Mesenteric fat pad (tissue), 1 donor: ENCODE measurements at regions not wholly inside any gene's neighbourhood (a gene's known extent, or its start where the extent isn't known, plus 50 kb on each side); places are given as distances from the start of the nearest gene placed in this dataset. TPM values are rescaled to one million over a fixed set of nuclear protein-coding genes. Genes with fewer than 3 reads are reported as not detected.
"Not testable (repeated sequence)": the region's sequence is repeated elsewhere in the genome, so short reads cannot be mapped to it uniquely, and the experiment has no call there.

Source experiments
- DNase-seq: peaks from one replicate; pipeline ENCODE4 v3.0.0-alpha.2; 2020; ENCODE audit warnings: low spot score
- microRNA-seq: library from miRNA; unstranded; fragments of <30 nt; microRNA quantifications from one replicate; pipeline ENCODE4 v1.2.0, GENCODE V29; 2020; ENCODE audit warnings: borderline number of aligned reads
- donor health status: DM: yes; HTN: yes; CAD: no.

DNA sequence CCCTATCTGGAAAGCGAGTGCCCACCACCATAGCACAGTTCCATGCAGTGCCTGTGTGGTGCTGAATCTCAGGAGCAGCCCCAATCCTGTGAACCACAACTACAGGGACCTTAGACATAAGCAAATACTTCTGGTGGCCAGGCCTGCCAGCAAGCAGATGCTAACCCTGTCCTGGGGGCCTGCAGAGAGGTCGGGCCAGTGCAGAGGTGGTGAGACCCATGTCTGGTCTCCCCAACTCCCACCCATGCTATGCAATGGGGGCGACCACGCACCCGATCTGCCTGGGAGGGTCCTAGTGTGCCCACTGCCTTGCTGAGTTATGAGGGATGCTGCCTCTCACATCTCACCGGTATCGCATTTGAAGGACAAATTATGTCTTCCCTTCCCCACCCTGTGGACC is 151.6 kb upstream of the ZNF337 start:
- no peak for DNase-seq

DNA sequence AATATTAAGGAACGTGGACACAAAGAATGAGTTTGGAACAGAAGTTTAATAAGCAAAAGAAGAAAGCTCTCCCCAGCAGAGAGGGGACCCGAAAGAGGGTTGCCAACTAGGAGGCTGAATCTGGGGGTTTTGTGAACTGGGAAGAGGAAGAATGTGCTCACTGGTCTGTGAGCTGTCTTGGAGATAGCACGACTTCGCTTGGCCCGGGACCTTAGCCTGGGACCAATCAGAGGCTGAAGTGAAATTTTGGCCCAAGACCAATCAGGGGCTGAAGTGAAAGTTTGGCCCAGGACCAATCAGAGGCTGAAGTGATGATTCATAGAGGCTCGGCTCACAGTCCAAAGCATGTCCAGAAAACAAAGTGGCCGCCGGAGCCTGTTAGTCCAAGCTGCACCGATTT is 148.0 kb upstream of the ZNF337 start:
- not testable (repeated sequence) for DNase-seq

DNA sequence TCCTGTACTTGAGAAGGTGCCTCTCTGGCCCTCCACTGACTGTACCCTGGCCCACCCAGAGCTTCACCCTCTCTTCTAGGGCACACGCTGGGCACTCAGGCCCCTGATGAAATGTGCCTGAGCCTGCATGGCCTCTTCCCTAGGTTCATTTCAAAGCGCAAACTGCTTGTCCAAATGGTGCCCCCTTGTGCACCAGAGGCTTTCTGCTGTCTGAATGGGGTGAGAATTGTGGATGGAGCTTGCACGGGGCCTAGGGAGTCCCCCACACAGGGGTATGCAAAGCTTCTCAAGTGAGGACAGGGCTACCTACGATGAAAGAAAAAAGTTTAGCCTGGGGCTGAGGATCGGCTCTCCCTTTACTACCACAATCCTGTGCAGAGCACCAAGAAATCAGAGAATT is 116.9 kb upstream of the ZNF337 start:
- DNase-seq: not testable (repeated sequence)

DNA sequence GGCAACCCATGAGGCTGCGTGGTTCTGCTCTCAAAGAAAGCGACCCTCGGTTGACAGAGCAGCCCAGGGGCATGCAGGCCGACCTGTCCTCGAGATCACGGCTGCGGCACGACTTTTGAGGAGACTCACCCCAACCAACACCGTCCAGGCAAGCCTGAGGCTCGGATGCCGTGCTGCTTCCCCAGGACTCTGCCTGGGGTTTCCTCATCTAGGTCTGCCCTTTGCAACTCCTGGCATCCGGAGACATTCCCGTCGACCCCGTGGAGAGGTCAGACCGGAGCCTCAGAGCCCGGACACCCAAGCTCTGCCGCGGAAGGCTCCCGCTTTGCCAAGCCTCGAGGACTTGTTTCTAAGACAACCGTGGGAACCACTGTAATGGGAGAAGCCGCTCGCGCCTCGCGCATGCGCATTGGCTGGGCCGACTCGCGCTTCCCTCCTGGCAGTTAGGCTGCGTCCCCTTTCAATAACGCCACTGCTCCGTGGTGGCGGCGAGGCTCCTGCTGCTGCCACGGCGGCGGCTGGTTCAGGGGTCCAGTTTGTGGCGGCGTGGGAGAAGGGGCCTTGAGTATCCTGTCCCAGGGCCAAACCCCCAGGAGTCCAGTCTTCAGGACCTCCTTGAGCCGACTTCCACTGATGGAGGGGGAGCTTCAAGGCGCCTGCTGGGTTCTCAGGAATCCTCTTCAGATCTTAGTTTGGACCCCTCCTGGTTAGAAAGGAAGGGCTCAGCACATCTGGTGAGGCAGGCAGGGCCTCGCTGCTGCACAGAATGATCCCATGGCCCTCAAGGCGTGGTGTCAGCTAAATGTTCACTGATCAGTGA is 101.7 kb upstream of the ZNF337 start:
- DNase-seq: not testable (repeated sequence)

DNA sequence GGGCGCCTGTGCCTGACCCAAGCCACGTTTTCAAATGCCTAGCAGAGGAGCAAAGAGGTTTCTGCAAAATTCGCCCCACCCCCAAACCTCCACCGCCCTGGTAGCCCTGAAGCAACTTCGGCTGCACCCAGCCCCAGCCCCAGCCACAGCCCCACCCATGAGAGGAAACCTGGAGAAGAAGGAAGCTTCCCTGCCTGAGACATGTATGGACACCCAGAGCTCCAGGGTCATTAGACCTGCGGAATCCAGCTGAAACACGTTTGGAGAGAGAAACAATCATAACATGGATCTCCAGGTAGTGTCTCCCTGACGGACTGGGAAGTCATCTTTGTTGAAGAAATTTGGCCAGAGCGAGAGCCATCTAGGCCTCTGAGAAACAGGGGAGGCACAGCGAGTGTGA is 100.4 kb upstream of the ZNF337 start:
- not testable (repeated sequence) for DNase-seq

DNA sequence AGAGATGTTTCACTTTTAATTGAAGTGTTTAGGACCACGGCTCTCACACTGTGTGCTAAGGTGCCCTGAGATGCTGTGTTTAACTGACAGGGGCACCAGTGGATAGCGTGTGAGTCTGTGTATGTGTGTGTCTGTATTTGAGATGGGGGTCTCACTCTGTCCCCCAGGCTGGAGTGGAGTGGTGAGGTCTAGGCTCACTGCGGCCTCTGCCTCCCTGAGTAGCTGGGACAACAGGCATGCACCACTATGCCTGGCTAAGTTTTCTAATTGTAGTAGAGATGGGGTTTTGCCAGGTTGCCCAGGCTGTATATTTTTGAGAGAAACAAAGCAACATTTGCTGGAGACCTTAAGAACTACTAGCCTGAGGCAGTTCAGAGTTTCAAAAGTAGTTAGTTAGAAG is 80.6 kb upstream of the ZNF337 start:
- DNase-seq: peak; percentile 77

DNA sequence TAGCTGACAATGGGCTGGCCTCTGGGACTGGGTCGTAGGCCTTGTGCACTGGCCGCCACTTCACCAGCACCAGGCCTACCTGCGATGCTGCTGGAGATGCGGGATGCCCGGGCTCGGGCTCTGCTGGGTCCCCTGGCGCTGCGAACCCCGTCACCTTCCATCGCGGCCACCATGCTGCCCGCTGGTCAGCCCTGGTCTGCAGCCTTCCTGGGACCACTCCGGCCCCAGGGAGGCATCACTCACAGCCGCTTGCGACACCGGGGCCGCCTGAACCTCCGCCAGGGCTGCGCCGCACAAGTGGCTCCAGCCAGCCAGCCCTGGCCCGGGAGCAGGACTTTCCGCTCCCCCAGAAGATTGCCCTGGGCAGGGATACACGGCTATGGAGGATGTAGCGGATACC is 78.1 kb upstream of the ZNF337 start:
- peak; percentile 89 for DNase-seq

DNA sequence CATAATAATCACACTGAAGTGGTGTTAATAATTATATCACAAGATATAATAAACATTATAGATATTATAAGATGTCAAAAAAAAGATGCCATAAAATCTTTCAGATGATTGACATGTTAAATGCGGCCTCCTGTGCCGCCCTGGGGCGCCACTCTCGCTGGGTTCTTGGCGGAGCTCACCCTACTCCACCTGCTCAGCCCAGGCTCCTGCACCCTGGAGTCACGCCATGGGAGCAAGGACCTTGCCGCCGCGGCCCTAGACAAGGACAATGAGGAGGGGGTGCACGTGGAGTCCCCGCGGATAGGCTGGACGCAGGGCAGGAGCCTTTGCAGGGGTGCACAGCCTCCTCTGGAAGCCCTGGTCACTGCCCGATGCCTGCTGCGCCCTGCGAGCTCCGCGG is 77.5 kb upstream of the ZNF337 start:
- DNase-seq: peak; percentile 90

DNA sequence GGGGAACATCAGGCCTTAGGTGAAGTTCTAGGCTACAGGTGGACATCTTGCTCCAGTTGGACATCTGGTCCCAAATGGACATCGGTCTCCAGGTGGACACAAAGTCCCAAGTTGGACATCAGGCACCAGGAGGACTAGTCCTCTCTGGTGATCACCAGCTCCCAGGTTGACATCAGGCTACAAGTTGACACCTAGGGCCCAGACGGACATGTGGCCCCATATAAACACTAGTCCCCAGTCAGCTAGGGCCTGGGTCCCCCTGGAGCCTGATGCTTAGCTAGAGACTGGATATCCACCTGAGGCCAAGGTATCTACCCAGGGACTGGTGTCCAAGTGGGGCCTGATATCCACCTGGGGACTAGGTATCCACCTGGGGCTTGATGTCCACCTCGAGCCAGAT is 75.8 kb upstream of the ZNF337 start:
- peak; percentile 84 for DNase-seq

DNA sequence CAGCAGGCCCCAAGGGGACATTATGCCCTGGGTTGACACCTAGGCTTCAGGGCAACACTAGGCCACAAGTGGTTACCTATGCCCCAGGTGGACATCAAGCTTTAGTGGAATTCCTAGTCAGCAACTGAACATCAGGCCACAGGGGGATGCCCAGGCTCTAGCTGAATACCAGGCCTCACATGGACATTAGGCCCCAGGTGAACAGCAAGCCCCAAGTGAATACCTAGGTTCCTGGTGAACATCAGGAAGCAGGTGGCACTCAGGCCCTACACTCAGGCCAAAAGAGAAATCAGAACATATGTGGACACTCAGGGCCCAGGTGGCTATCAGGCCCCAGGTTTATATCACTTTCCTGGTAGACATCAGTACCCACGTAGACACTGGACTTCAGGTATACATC is 75.2 kb upstream of the ZNF337 start:
- DNase-seq: peak; percentile 86

DNA sequence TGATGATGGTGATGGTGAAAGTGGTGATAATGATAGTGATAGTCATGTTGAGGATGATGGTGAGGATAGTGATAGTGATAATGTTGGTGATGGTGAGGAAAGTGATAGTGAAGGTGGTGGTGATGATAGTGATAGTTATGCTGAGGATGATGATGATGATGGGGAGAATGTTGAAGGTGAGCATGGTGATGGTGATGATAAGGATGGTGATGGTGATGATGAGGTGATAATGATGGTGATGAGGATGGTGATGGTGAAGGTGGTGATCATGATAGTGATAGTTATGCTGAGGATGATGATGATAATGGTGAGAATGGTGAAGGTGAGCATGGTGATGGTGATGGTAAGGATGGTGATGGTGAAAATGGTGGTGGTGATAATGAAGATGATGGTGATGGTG is 64.9 kb upstream of the ZNF337 start:
- DNase-seq: no peak

DNA sequence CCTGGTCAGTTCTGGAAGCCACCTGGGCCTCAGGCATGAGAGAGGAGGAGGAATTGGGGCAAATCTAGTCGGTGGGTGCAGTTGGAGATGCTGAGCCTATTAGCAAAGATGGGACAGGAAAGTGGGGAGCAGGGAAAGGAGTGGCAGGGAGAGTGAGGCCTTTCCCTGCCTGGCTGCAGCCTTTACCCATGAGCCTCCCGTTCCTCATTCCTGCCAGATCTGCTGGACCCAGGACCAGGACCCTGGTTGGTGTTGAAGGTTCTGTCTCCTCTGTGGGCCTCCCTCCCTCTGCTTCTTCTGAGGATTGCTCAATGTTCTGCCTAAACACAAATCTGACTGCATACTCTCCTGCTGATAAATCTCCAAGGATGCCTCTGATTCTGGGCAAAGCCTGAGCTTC is 64.4 kb upstream of the ZNF337 start:
- not testable (repeated sequence) for DNase-seq

DNA sequence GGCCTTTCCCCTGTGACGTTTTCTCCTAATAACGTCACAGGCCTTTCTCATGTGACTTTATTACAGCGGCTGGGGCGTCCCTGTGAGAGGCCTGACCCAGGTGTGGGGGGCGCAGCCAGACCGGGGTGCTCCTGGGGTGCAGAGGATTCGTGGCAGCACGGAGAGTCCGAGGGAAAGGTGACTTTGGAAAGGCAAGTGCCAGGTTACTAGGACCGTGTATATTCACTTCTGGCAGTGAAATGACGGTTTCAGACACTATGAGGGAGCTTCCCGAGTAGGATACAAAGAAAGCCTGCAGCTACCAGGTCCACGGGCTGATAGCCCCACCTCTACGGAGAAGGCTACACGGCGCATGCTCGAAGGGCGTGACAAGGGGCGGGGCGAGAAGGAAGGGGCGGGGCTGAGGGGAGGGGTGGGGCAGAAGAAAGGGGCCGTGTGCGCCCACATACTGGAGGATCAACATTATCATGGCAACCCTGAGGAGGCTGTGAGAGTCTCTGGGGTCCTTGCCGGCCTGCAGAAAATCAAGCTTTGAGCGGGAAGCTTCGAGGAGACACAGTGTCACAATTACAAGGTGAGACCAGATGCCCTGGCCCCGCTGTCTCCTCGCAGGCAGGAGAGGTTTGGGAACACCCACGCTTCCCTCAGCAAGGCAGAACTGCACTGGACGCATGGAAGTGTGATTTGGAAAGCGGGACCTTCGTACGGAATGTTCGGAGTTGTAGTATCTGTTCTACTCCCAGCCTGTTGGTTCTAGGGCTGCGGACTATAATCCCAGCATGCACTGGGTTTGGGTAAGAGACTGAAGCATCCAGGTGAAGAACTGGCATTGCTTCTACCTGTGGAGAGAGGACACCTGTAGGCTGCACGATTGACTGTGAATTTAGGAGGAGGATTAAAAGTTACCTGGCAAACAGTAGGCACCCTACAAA is 54.4 kb upstream of the ZNF337 start:
- DNase-seq: no peak

DNA sequence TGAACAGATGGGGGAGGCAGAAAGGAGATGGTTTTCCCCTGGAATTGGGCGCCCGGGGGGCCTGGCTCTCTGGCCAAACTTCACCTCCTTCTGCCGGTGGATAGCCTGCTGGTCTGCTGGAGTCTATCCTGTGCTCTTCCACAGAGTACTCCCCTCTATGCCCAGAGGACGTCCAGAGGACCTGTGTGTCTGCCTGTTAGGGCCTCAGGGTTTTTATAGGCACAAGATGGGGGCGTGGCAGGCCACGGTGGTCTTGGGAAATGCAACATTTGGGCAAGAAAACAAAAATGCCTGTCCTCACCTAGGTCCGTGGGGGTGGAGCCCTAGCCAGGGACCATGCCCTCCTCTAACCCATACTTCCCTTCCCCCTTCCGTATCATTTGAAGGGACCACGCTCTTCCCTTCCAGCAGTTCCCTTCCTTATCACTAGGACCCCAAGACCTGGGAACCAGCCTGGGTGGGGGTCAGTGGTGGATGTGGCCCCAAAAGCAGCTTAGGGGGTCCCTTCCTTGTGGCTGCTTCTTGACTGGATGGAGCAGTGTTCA is 53.6 kb upstream of the ZNF337 start:
- DNase-seq: no peak

DNA sequence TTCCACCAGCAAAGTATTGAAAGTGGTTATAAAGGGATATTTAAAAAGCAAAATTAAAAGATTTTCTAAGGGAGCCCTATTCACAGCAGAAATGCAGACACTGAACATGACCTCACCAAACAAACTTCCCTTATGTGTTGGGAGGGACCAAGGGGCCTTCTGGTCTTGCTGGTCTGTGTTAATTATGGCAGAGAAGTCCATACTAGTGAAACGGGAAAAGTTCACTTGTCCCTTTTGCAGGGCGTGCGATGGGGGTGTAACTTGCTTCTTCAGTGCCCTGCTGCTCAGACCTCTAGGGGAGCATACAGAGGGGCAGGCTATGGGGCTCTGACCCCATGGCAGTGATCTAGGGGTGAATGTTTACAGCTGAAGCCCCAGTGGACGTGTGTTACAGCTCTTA is 53.0 kb upstream of the ZNF337 start:
- DNase-seq: no peak

Small RNAs in the stretch of these regions (microRNA-seq; reads per million reads assigned to microRNA genes)
- not detected for gene MIR663A
